ENCODE measurements at regions not wholly inside any gene's neighbourhood (a gene's known extent, or its start where the extent isn't known, plus 50 kb on each side); places are given as distances from the start of the nearest gene placed in this dataset.

DNA sequence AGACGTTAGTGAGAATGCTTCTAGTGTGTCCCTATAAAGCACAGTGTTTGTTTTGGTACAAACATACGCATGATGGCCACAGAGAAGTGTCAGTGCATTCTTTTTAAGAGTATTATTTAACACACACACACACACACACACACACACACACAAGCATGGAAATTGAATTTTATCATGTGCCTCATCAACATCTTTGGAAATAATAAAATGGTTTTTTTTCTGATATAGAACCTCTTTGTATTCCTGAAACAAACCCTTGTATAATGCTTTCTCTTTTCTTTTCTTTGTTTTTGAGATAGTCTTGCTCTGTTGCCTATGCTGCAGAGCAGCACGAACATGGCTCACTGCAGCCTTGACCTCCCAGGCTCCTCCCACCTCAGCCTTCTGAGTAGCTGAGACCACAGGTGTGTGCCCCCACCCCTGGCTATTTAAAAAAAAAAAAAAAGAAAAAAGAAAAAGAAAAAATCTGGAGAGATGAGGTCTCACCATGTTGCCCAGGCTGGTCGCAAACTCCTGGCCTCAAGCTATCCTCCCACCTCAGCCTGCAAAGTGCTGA lies 116.2 kb upstream of the SYNDIG1 start:
- no peak for TF ChIP-seq POLR2AphosphoS5 (IDR thresholded peaks at IDR 0.05)
- TF ChIP-seq, protein P1, sequence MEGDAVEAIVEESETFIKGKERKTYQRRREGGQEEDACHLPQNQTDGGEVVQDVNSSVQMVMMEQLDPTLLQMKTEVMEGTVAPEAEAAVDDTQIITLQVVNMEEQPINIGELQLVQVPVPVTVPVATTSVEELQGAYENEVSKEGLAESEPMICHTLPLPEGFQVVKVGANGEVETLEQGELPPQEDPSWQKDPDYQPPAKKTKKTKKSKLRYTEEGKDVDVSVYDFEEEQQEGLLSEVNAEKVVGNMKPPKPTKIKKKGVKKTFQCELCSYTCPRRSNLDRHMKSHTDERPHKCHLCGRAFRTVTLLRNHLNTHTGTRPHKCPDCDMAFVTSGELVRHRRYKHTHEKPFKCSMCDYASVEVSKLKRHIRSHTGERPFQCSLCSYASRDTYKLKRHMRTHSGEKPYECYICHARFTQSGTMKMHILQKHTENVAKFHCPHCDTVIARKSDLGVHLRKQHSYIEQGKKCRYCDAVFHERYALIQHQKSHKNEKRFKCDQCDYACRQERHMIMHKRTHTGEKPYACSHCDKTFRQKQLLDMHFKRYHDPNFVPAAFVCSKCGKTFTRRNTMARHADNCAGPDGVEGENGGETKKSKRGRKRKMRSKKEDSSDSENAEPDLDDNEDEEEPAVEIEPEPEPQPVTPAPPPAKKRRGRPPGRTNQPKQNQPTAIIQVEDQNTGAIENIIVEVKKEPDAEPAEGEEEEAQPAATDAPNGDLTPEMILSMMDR (IDR thresholded peaks at IDR 0.05): no peak

All from prostate gland (tissue), 2 donors.